ENCODE measurements at regions not wholly inside any gene's neighbourhood (a gene's known extent, or its start where the extent isn't known, plus 50 kb on each side); places are given as distances from the start of the nearest gene placed in this dataset.
"Not testable (repeated sequence)": the region's sequence is repeated elsewhere in the genome, so short reads cannot be mapped to it uniquely, and the experiment has no call there.

DNA sequence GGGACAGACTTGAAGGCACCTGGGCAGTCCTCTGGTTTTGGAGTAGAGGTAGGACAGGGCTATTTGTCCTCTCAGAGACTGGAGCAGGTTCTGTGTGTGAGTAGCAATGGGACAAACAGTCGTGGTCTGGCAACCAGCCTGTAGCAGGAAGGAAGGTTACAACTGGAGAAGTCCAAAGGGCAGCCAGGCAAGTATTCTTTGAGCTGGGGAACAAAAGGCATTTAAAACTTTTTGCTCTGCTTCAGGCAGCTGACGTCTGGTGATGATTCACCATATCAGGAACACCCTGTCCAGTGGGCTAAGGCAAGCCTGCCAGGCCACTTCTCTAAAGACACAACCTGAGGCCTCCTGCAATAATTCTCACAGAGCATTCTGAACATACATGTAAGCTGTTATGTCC, 83.3 kb downstream of the PPIAL4A start:
- TF ChIP-seq POLR2A (IDR thresholded peaks at IDR 0.05): not testable (repeated sequence)
- TF ChIP-seq, protein P1, sequence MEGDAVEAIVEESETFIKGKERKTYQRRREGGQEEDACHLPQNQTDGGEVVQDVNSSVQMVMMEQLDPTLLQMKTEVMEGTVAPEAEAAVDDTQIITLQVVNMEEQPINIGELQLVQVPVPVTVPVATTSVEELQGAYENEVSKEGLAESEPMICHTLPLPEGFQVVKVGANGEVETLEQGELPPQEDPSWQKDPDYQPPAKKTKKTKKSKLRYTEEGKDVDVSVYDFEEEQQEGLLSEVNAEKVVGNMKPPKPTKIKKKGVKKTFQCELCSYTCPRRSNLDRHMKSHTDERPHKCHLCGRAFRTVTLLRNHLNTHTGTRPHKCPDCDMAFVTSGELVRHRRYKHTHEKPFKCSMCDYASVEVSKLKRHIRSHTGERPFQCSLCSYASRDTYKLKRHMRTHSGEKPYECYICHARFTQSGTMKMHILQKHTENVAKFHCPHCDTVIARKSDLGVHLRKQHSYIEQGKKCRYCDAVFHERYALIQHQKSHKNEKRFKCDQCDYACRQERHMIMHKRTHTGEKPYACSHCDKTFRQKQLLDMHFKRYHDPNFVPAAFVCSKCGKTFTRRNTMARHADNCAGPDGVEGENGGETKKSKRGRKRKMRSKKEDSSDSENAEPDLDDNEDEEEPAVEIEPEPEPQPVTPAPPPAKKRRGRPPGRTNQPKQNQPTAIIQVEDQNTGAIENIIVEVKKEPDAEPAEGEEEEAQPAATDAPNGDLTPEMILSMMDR (IDR thresholded peaks at IDR 0.05): not testable (repeated sequence)
